ENCODE measurements at regions not wholly inside any gene's neighbourhood (a gene's known extent, or its start where the extent isn't known, plus 50 kb on each side); places are given as distances from the start of the nearest gene placed in this dataset.

DNA sequence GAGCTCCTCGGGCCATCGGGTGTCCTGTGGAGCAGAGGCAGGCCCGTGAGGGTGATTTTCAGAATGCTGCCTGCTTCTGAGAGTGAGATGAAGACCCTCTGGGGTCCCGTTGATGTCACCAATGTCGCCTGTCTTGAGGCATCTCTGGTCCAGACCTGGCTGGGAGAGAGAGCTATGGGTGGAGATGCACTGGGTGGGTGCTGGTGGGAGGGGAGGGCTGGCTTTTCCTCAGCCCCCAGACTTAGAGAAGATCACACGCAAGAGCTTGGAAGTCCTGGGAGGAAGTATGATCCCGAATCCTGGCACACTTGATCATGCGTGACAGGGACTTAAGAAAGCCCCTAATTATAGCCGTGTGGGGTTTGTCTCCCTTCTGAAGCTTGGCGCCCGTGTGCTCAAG, 103.2 kb upstream of the CD93 start:
- no peak for DNase-seq
- no peak for TF ChIP-seq POLR2A (IDR thresholded peaks at IDR 0.05; ENCODE audit: low read length)
- no peak for TF ChIP-seq GATA1 (IDR thresholded peaks at IDR 0.05; ENCODE audit: low read depth, low read length)

DNA sequence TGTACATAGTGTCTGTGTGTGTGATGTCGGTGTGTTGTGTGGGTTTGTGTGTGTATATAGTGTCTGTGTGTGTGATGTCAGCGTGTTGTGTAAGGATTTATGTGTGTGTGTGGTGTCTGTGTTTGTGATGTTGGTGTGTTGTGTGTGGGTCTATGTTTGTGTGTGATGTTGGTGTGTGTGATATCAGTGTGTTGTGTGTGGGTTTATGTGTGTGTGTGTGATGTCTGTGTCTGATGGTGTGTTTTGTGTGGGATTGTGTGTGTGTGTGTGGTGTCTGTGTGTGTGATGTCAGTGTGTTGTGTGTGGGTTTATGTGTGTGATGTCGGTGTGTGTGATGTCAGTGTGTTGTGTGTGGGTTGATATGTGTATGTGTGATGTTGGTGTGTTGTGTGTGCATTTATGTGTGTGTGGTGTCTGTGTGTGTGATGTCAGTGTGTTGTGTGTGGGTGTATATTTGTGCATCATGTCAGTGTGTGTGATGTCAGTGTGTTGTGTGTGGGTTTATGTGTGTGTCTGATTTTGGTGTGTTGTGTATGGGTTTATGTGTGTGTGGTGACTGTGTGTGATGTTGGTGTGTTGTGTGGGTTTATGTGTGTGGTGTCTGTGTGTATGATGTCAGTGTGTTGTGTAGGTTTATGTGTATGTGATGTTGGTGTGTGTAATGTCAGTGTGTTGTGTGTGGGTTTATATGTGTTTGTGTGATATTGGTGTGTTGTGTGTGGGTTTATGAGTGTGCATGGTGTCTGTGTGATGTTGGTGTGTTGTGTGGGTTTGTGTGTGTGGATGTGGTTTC, 102.4 kb upstream of the CD93 start:
- TF ChIP-seq GATA1 (IDR thresholded peaks at IDR 0.05; ENCODE audit: low read depth, low read length) (no peak), POLR2A (IDR thresholded peaks at IDR 0.05; ENCODE audit: low read length) (no peak)
- no peak for DNase-seq

GRCh38 chr20:23187751-23188150, 101.6 kb upstream of the CD93 start:
- TF ChIP-seq POLR2A (IDR thresholded peaks at IDR 0.05; ENCODE audit: low read length) (no peak), GATA1 (IDR thresholded peaks at IDR 0.05; ENCODE audit: low read depth, low read length) (no peak)
- peak; percentile 38 to 51 for DNase-seq

DNA sequence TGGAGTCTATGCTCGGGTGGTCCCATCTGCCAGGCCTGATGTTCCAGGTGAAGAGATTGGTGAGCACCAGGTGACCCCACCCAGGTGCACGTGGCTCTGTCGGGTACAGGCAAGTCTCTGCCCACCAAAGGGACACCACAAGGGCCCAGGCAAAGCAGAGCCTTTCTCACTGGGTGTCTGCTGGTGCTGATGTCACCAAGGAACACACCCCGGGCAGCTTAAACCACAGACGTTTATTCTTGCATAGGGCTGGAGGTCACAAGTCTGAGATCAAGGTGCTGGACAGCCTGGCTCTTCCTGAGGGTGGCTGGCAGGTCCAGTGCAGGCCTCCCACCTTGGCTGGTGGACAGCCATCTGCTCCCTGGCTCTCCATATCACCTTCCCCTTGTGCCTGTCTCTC, 100.7 kb upstream of the CD93 start:
- DNase-seq: no peak
- TF ChIP-seq GATA1 (IDR thresholded peaks at IDR 0.05; ENCODE audit: low read depth, low read length) (no peak), POLR2A (IDR thresholded peaks at IDR 0.05; ENCODE audit: low read length) (no peak)

DNA sequence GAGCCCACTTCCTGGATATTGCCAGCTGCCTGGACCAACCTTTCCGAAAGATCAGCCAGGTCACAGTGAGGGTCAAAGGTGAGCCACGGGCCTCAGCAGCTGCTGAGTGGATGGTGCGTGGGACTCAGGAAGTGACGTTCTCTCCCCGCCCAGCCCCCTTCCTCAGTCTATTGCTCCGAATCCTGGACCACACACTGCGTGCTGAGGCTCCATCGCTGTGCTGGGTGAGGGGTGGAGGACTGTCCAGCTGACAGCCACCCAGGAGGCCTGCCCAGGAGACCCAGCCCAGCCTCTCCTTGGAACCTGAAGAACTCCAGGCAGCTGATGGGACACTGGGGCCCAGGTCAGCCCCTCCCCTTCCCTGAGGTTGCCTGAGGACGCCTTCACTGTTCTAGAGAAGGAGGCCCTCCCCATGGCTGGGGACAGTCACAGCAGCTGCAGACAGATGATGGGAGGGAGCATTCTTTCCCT, 94.4 kb upstream of the CD93 start:
- DNase-seq: peak; percentile 18 to 22
- TF ChIP-seq GATA1 (IDR thresholded peaks at IDR 0.05; ENCODE audit: low read depth, low read length) (no peak), POLR2A (IDR thresholded peaks at IDR 0.05; ENCODE audit: low read length) (no peak)

DNA sequence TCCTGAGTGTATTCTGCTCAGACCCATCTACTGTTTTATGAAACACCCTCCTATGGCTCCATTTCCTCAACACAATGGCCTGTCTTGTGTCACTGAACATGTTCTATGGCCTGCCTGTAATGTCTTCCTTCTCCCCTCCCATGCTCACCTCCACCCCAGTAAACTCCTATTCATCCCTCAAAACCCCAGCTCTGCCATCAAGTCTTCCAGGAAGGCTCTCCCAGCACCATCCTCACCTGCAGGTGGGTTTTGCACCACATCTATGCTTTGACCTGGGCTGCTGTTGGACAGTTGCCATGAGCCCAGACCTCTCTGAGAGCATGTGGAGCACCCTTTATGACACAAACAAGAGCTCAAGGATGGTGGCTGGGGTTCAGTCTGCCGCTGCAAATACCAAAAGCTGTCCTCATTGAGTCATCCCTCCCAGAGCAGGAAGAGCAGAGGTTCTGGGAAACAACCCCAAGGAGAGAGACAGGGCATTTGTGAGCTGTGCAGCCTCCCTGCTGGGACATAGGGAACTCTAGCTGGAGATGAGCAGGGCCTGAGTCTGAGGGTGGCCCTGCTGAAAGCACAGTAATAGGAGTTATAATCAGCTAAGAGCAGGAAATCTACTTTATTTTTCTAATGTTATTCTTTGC, 93.8 kb upstream of the CD93 start:
- no peak for DNase-seq
- no peak for TF ChIP-seq GATA1 (IDR thresholded peaks at IDR 0.05; ENCODE audit: low read depth, low read length)
- TF ChIP-seq POLR2A (IDR thresholded peaks at IDR 0.05; ENCODE audit: low read length): no peak

DNA sequence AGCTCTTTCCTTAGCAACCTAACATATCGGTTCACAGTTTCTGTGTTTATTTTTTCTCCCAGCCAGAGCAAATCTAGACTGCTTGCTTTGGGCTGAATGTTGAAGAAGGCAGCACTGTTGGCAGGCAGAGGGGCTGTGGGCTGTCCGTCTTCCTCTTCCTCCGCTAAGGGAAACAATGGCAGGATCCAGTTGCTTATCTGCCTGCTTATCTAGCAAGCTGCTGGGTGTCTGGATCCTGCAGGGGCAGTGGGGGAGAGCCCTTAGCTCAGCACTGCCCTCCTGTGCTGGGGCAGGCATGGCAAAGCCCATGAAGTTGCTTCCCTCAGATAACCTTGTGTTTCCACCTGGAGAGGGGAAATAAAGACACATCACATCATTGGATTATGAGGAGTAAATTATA, 92.7 kb upstream of the CD93 start:
- DNase-seq: peak; percentile 62 to 64
- peak; percentile 56 for TF ChIP-seq GATA1 (IDR thresholded peaks at IDR 0.05; ENCODE audit: low read depth, low read length)
- TF ChIP-seq POLR2A (IDR thresholded peaks at IDR 0.05; ENCODE audit: low read length): no peak

DNA sequence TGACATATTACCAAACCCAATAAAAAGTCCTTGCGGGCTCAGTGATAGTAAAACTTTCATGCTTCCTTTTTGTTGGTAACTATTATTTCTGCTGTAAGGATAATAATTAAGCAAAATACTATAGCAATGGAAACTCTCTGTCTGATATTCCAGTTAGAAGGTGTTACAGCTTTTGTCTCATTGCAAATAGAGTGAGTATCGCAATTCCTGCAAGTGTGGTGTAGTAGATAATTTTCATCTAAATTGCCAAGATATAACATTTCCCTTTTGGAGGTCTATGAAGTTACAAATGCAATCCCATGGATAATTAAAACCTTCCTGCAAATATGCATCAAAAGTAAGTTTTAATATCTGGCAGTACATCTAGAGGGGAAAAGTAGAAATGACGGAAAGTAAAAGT, 88.7 kb upstream of the CD93 start:
- DNase-seq: no peak
- TF ChIP-seq GATA1 (IDR thresholded peaks at IDR 0.05; ENCODE audit: low read depth, low read length): no peak
- no peak for TF ChIP-seq POLR2A (IDR thresholded peaks at IDR 0.05; ENCODE audit: low read length)

DNA sequence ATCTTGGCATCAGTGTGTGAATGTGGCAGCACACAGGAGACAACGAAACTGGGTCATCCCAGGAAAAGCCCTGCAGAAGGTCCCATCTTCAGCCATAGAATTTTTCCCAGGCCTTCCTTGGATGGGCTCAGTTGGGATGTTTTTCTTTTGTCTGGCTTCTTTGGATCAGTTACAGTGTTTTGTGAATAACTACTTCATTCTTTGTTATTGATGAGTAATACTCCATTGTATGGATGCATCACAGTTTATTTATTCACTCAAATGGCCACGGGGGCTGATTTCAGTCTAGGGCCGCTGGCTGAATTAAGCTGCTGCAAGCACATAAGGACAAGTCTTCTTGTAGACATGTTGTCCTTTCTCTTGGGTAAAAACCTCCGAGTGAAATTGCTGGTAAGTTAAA, 81.3 kb upstream of the CD93 start:
- DNase-seq: no peak
- TF ChIP-seq GATA1 (IDR thresholded peaks at IDR 0.05; ENCODE audit: low read depth, low read length): no peak
- TF ChIP-seq POLR2A (IDR thresholded peaks at IDR 0.05; ENCODE audit: low read length): no peak

- no peak for DNase-seq
- TF ChIP-seq POLR2A (IDR thresholded peaks at IDR 0.05; ENCODE audit: low read length): no peak
- TF ChIP-seq GATA1 (IDR thresholded peaks at IDR 0.05; ENCODE audit: low read depth, low read length): no peak
Observed at GRCh38 chr20:23166563-23166962, 80.4 kb upstream of the CD93 start.

- TF ChIP-seq POLR2A (IDR thresholded peaks at IDR 0.05; ENCODE audit: low read length): no peak
- TF ChIP-seq GATA1 (IDR thresholded peaks at IDR 0.05; ENCODE audit: low read depth, low read length): no peak
- DNase-seq: no peak
Observed at GRCh38 chr20:23165964-23166363, 79.8 kb upstream of the CD93 start.

DNA sequence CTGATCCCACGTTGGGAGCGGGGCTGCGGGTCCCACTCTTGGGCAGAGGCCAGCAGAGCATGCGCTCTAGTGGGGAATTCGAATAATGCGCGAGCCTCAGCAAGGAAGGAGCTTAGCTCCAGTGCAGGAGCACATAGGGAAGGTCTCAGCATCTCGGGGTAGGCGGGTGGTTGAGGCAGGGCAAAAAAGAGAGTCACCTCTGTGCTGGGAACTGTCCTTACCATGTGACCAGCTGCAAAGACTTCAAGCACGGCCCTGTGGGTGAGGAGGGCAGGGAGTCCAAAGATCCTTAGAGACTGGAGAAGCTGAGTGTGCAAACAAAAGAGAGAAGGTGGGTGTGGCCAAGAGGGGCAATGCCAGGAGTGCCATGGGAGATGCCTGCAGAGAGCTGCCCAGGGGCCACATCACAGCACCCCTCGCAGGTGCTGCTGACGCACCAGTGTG, 79.2 kb upstream of the CD93 start:
- TF ChIP-seq POLR2A (IDR thresholded peaks at IDR 0.05; ENCODE audit: low read length): no peak
- no peak for TF ChIP-seq GATA1 (IDR thresholded peaks at IDR 0.05; ENCODE audit: low read depth, low read length)
- peak in 1 of 2 experiments; percentile 30 for DNase-seq

- no peak for DNase-seq
- TF ChIP-seq POLR2A (IDR thresholded peaks at IDR 0.05; ENCODE audit: low read length) (no peak), GATA1 (IDR thresholded peaks at IDR 0.05; ENCODE audit: low read depth, low read length) (no peak)
Observed at GRCh38 chr20:23164176-23164601, 78.1 kb upstream of the CD93 start.

GRCh38 chr20:23163562-23163961, 77.4 kb upstream of the CD93 start:
- TF ChIP-seq GATA1 (IDR thresholded peaks at IDR 0.05; ENCODE audit: low read depth, low read length) (no peak), POLR2A (IDR thresholded peaks at IDR 0.05; ENCODE audit: low read length) (no peak)

GRCh38 chr20:23162887-23163286, 76.8 kb upstream of the CD93 start:
- TF ChIP-seq POLR2A (IDR thresholded peaks at IDR 0.05; ENCODE audit: low read length) (no peak), GATA1 (IDR thresholded peaks at IDR 0.05; ENCODE audit: low read depth, low read length) (no peak)
- DNase-seq: peak in 1 of 2 experiments; percentile 13

More at GRCh38 chr20:23163562-23163961, 77.4 kb upstream of the CD93 start:
- no peak for DNase-seq
